ENCODE measurements at regions not wholly inside any gene's neighbourhood (a gene's known extent, or its start where the extent isn't known, plus 50 kb on each side); places are given as distances from the start of the nearest gene placed in this dataset.

GRCh38 chr6:6922166-6922565 lies 185.6 kb upstream of the RREB1 start:
- no peaks in the 10 kb centered on the region for H3K27me3 ChIP-seq (replicated peaks; ENCODE audit: control insufficient read depth, insufficient read depth, low read length)
- no peak overlapping the region for H3K4me3 ChIP-seq (replicated peaks; ENCODE audit: low read depth, low read length)
- no peaks in the 10 kb centered on the region for H3K36me3 ChIP-seq (ENCODE audit: control insufficient read depth, insufficient read depth, low read length)
- no peak for DNase-seq (ENCODE audit: extremely low read depth, insufficient read length)
- TF ChIP-seq CTCF (IDR thresholded peaks at IDR 0.05; ENCODE audit: insufficient read depth, low read length, poor library complexity, severe bottlenecking) = no peak

DNA sequence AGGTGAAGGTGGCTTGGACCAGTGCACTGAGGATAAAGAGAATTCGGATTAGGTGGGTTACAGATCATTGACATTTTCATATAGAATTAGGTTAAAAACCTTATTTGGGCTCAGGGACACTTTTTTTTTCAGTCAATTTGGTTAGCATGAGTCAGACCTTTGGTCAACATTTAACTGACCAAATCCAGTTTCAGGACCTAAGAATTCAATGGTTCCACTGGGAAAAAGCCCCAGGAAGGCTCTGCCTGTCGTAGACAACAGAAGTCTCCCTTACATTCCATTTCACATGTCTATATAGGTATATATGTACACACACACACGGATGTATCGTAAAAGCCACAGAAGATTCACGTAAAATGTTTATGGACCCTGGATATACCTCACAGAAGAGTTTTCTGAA lies 184.2 kb upstream of the RREB1 start:
- Histone ChIP-seq H3K4me3 (replicated peaks; ENCODE audit: low read depth, low read length) (no peak overlapping the region), H3K36me3 (ENCODE audit: control insufficient read depth, insufficient read depth, low read length) (no peaks in the 10 kb centered on the region), H3K27me3 (replicated peaks; ENCODE audit: control insufficient read depth, insufficient read depth, low read length) (no peaks in the 10 kb centered on the region)
- no peak for TF ChIP-seq CTCF (IDR thresholded peaks at IDR 0.05; ENCODE audit: insufficient read depth, low read length, poor library complexity, severe bottlenecking)
- DNase-seq (ENCODE audit: extremely low read depth, insufficient read length) = no peak

GRCh38 chr6:6924708-6925107 lies 183.1 kb upstream of the RREB1 start:
- TF ChIP-seq CTCF (IDR thresholded peaks at IDR 0.05; ENCODE audit: insufficient read depth, low read length, poor library complexity, severe bottlenecking) = no peak
- no peaks in the 10 kb centered on the region for H3K27me3 ChIP-seq (replicated peaks; ENCODE audit: control insufficient read depth, insufficient read depth, low read length)
- no peaks in the 10 kb centered on the region for H3K36me3 ChIP-seq (ENCODE audit: control insufficient read depth, insufficient read depth, low read length)
- H3K4me3 ChIP-seq (replicated peaks; ENCODE audit: low read depth, low read length) = no peak overlapping the region
- no peak for DNase-seq (ENCODE audit: extremely low read depth, insufficient read length)

DNA sequence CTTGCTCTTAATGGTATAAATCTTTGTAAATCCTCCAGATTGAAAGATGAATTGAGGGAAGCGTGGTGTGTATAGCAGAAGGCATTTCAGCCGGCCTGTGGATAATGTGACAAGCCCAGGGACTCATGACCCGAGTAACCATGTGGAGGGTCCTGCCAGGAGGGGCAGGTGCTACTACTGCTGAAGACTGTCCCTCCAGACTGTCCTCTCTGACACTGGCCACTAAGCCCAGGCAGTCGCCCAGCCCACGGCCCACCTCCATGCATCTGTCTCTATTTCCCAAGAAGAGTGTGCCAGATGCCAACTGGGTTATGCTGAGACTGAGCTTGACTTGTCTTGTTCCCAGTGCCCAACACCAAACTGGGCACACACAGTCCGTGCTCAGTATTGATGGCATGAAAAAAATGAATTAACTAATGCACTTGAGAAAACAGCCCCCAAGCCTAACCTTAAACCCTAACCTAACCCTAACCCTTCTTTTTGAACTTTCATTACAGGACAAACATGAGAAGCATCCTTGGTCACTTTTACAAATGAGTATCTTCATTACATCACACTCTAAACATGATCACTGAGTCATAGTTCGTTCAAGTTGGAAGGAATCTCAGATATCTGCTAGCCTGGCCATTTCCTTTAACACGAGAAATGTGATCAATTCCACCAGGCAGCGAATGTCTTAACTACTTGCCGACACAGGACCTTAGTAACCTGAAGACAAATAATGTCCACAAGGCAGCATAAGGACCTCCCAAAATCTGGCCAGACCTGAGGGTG lies 182.2 kb upstream of the RREB1 start:
- Histone ChIP-seq H3K27me3 (replicated peaks; ENCODE audit: control insufficient read depth, insufficient read depth, low read length) (no peaks in the 10 kb centered on the region), H3K36me3 (ENCODE audit: control insufficient read depth, insufficient read depth, low read length) (no peaks in the 10 kb centered on the region), H3K4me3 (replicated peaks; ENCODE audit: low read depth, low read length) (no peak overlapping the region)
- TF ChIP-seq CTCF (IDR thresholded peaks at IDR 0.05; ENCODE audit: insufficient read depth, low read length, poor library complexity, severe bottlenecking) = no peak
- DNase-seq (ENCODE audit: extremely low read depth, insufficient read length) = no peak

DNA sequence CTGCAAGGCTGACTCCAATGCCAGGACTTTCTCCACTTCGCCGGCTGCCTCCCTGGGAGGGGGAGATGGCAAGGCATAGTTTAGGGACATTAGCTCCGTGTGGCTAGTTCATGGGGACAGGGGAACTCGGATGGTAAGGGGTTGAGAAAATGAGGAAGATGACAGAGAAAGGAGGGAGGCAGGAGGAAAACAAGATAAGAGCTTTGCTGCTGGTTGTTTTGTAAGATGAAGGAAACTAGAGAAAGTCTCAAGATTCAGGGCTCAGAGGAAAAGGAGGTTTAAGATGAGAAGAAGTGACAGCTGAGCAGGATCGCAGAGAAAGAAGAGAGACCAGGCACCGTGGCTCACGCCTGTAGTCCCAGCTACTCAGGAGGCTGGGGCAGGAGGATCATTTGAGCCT lies 180.9 kb upstream of the RREB1 start:
- H3K36me3 ChIP-seq (ENCODE audit: control insufficient read depth, insufficient read depth, low read length) = no peaks in the 10 kb centered on the region
- no peak for TF ChIP-seq CTCF (IDR thresholded peaks at IDR 0.05; ENCODE audit: insufficient read depth, low read length, poor library complexity, severe bottlenecking)
- no peak for DNase-seq (ENCODE audit: extremely low read depth, insufficient read length)

More for the DNA sequence above, 180.9 kb upstream of the RREB1 start:
- no peak overlapping the region for H3K4me3 ChIP-seq (replicated peaks; ENCODE audit: low read depth, low read length)
- no peaks in the 10 kb centered on the region for H3K27me3 ChIP-seq (replicated peaks; ENCODE audit: control insufficient read depth, insufficient read depth, low read length)
